ENCODE measurements at regions not wholly inside any gene's neighbourhood (a gene's known extent, or its start where the extent isn't known, plus 50 kb on each side); places are given as distances from the start of the nearest gene placed in this dataset.
"Not testable (repeated sequence)": the region's sequence is repeated elsewhere in the genome, so short reads cannot be mapped to it uniquely, and the experiment has no call there.

GRCh38 chr1:109857702-109858101 lies 52.9 kb upstream of the CSF1 start:
- H3K4me3 Mint-ChIP-seq; H3K36me3 Mint-ChIP-seq; DNase-seq; H3K4me1 Mint-ChIP-seq; H3K9me3 Mint-ChIP-seq; H3K27ac Mint-ChIP-seq; ATAC-seq (replicated peaks): not testable (repeated sequence)
- peaks cover 18 to 33% of the 10 kb centered on the region in 2 donors for H3K27me3 Mint-ChIP-seq

- peaks cover 18 to 33% of the 10 kb centered on the region in 2 donors for H3K27me3 Mint-ChIP-seq
- not testable (repeated sequence) for H3K27ac Mint-ChIP-seq; H3K9me3 Mint-ChIP-seq; H3K4me1 Mint-ChIP-seq; H3K36me3 Mint-ChIP-seq; DNase-seq; ATAC-seq (replicated peaks); H3K4me3 Mint-ChIP-seq
Measured at GRCh38 chr1:109855986-109856385, 54.7 kb upstream of the CSF1 start.

DNA sequence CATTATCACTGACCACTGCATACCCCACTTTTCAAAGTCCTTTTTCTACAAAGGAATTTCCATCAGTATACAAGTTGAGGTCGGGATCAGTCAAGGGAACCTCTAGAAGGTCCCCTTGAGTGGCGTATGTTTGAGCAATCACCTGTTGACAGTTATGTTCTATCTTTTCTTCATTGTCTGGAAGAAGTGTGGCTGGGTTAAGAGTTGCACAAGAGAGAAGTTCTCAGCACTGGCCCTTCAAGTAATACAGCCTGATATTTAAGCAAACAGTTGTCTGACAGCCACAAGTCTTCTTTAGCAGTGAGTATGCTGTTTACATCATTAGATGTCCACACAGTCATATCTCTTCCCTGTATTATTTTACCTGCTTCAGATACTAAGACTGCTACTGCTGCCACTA lies 56.7 kb upstream of the CSF1 start:
- H3K36me3 Mint-ChIP-seq; ATAC-seq (replicated peaks); H3K9me3 Mint-ChIP-seq; H3K27ac Mint-ChIP-seq; H3K4me1 Mint-ChIP-seq; DNase-seq; H3K4me3 Mint-ChIP-seq: not testable (repeated sequence)
- peaks cover 18% of the 10 kb centered on the region in 2 donors for H3K27me3 Mint-ChIP-seq

DNA sequence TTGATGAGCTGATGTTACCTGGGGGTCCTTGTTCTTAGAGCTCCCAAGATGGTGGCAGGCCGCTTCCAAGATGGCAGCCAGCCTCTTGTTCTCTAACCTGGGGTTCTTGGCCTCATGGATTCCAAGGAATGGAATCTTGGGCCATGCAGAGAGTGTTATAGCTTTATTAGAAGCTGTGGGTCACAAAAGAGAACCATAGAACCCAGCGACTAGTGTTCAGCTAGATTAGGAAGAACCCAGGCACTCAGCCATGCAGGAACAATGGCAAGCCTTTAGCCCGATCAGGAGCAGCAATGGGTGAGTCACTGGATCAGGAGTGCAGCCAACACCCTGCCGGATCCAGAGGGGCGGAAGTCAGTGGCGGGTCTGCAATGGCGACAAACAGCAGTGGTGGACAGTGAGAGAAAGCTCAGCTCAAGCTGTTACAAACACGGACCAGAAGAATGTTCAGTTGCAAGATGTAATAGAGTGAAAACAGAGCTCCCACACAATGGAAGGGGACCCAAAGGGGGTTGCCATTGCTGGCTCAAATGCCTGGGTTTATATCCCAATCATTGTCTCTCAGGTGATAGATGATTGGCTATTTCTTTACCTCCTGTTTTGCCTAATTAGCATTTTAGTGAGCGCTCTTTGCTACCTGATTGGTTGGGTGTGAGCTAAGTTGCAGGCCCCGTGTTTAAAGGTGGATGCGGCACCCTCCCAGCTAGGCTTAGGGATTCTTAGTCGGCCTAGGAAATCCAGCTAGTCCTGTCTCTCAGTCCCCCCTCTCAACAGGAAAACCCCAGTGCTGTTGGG lies 58.2 kb upstream of the CSF1 start:
- not testable (repeated sequence) for H3K4me3 Mint-ChIP-seq; ATAC-seq (replicated peaks); H3K9me3 Mint-ChIP-seq; H3K4me1 Mint-ChIP-seq; H3K36me3 Mint-ChIP-seq; H3K27ac Mint-ChIP-seq; DNase-seq
- H3K27me3 Mint-ChIP-seq, result peaks cover 7 to 11% of the 10 kb centered on the region in 2 donors

DNA sequence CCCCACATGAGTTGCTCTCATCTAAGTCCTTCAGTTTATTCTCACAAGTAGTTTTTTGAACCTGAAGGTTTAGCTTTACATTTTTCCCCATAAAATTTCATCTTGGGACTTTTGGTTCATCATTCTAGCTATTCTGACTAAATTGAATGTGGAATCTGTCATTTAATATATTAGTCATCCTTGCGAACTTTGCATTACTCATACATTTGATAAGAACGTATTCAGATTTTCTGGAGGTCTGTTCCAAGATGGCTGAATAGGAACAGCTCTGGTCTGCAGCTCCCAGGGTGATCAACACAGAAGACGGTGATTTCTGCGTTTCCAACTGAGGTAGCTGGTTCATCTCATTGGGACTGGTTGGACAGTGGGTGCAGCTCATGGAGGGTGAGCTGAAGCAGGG lies 59.8 kb upstream of the CSF1 start:
- DNase-seq, result no peak
- ATAC-seq (replicated peaks), result no peak
- no peaks in the 10 kb centered on the region for H3K9me3 Mint-ChIP-seq
- peaks cover 0 to 7% of the 10 kb centered on the region in 2 donors for H3K4me1 Mint-ChIP-seq
- H3K4me3 Mint-ChIP-seq, result no peak overlapping the region
- peaks cover 0 to 5% of the 10 kb centered on the region in 2 donors for H3K27me3 Mint-ChIP-seq
- H3K36me3 Mint-ChIP-seq, result peaks cover 0 to 3% of the 10 kb centered on the region in 2 donors
- H3K27ac Mint-ChIP-seq, result no peak overlapping the region

GRCh38 chr1:109850194-109850593 lies 60.5 kb upstream of the CSF1 start:
- Mint-ChIP-seq H3K4me3 (no peak overlapping the region), H3K27ac (no peak overlapping the region), H3K36me3 (peaks cover 0 to 3% of the 10 kb centered on the region in 2 donors), H3K27me3 (peaks cover 0 to under 1% of the 10 kb centered on the region in 2 donors), H3K4me1 (peaks cover 0 to 7% of the 10 kb centered on the region in 2 donors), H3K9me3 (no peaks in the 10 kb centered on the region)
- no peak for ATAC-seq (replicated peaks)
- no peak for DNase-seq

DNA sequence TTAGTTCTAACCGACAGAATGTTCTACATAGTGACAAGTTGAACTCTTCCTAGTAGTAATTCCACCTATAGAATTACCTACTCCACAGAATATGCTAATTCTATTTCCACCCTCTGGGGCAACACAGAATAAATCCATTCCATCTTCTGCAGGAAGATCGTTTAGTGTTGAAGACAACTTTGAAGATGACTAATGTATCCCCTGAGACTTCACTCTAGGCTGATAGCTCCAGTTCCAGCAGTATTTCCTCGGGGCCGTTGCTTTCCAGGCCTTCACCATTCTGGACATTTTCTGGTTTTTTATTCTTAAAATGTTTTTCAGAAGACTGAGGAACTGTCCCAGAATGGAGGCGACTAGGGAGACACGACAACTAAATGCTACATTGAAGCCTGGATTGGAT lies 61.0 kb upstream of the CSF1 start:
- ATAC-seq (replicated peaks) (no peak), DNase-seq (no peak)
- peaks cover 1 to 7% of the 10 kb centered on the region in 2 donors for H3K4me1 Mint-ChIP-seq
- peaks cover 0 to 3% of the 10 kb centered on the region in 2 donors for H3K36me3 Mint-ChIP-seq
- no peak overlapping the region for H3K27ac Mint-ChIP-seq
- H3K27me3 Mint-ChIP-seq, result no peaks in the 10 kb centered on the region
- no peaks in the 10 kb centered on the region for H3K9me3 Mint-ChIP-seq
- no peak overlapping the region for H3K4me3 Mint-ChIP-seq

- peaks cover 0 to 3% of the 10 kb centered on the region in 2 donors for H3K36me3 Mint-ChIP-seq
- H3K27me3 Mint-ChIP-seq, result no peaks in the 10 kb centered on the region
- no peak for DNase-seq
- H3K4me3 Mint-ChIP-seq, result no peak overlapping the region
- no peak for ATAC-seq (replicated peaks)
- H3K9me3 Mint-ChIP-seq, result peaks cover 0 to 3% of the 10 kb centered on the region in 2 donors
- peak overlapping the region; percentile 76 for H3K27ac Mint-ChIP-seq
- peaks cover 5 to 8% of the 10 kb centered on the region in 2 donors for H3K4me1 Mint-ChIP-seq
Measured at GRCh38 chr1:109847251-109847650, 63.4 kb upstream of the CSF1 start.

GRCh38 chr1:109846846-109847245 lies 63.8 kb upstream of the CSF1 start:
- DNase-seq (no peak), ATAC-seq (replicated peaks) (no peak)
- H3K27me3 Mint-ChIP-seq, result no peaks in the 10 kb centered on the region
- H3K4me3 Mint-ChIP-seq, result no peak overlapping the region
- peaks cover 0 to 3% of the 10 kb centered on the region in 2 donors for H3K36me3 Mint-ChIP-seq
- no peak overlapping the region for H3K27ac Mint-ChIP-seq
- peaks cover 5 to 8% of the 10 kb centered on the region in 2 donors for H3K4me1 Mint-ChIP-seq
- H3K9me3 Mint-ChIP-seq, result peaks cover 0 to 3% of the 10 kb centered on the region in 2 donors

DNA sequence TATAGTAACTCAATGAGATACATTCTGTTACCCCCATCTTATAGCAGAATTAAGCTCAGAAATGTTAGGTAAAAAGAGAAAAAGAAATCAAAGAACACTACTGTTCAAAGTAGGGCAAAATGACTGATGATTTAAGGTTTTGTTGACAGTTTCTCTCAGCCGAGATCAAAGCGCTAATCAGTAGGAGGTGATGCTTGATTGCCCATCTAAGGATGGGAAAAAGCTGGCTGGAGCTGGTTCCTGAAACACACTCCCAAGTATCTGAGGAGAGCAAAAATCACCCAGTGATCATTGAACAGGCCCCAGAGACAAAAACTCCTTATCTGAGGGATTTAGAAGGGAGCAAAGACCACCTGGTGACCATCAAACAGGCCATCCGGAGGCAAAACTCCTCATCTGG lies 64.5 kb upstream of the CSF1 start:
- no peak for DNase-seq
- Mint-ChIP-seq H3K27ac (no peak overlapping the region), H3K4me3 (no peak overlapping the region), H3K9me3 (peaks cover 0 to 3% of the 10 kb centered on the region in 2 donors), H3K27me3 (no peaks in the 10 kb centered on the region), H3K4me1 (peaks cover 5 to 8% of the 10 kb centered on the region in 2 donors), H3K36me3 (peaks cover 0 to 3% of the 10 kb centered on the region in 2 donors)
- no peak for ATAC-seq (replicated peaks)

DNA sequence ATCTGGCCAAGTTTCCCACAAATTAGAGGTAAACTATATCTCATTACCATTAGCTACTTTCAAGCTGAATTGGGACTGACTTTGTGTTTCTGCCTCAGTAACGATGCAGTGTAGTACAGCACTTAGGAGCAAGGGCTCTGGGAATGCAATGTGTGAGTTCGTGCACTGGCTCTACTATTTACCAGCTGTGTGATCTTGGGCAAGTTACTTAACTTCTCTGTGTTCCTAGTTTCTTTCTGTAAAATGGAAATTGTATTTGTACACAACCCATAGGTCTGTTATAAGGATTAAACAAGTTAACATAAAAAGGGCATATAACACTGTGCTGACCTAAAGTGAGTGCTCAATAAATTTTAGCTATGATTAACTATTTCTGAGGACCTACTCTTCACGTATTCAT lies 65.0 kb upstream of the CSF1 start:
- ATAC-seq (replicated peaks) (no peak), DNase-seq (no peak)
- H3K4me1 Mint-ChIP-seq, result peaks cover 5 to 7% of the 10 kb centered on the region in 2 donors
- H3K27ac Mint-ChIP-seq, result no peak overlapping the region
- H3K36me3 Mint-ChIP-seq, result peaks cover under 1 to 3% of the 10 kb centered on the region in 2 donors
- no peak overlapping the region for H3K4me3 Mint-ChIP-seq
- H3K27me3 Mint-ChIP-seq, result peaks cover 2 to 5% of the 10 kb centered on the region in 2 donors
- peaks cover under 1 to 3% of the 10 kb centered on the region in 2 donors for H3K9me3 Mint-ChIP-seq

DNA sequence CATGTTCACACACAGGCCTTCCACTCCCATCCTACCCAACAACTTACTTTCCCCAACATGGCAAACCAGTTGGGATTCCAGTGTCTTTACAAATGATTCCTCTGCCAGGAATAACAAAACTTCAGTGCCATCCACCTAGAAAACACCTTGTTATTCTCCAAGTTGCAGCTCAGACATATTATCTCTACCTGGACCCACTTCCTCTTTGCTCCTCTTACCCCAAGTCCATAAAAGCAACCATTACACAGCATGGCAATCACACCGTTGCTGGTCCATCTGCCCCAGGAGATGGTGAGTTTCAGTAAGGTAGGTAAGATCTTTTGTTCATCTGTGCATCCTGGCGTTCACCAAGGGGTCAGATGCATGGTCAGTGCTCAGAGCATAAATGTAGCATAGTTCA lies 66.0 kb upstream of the CSF1 start:
- ATAC-seq (replicated peaks) (no peak), DNase-seq (no peak)
- Mint-ChIP-seq H3K9me3 (peaks cover 2 to 3% of the 10 kb centered on the region in 2 donors), H3K4me3 (no peak overlapping the region), H3K27ac (no peak overlapping the region), H3K27me3 (peaks cover 4 to 8% of the 10 kb centered on the region in 2 donors), H3K36me3 (peaks cover 2 to 3% of the 10 kb centered on the region in 2 donors), H3K4me1 (peaks cover 5 to 6% of the 10 kb centered on the region in 2 donors)

DNA sequence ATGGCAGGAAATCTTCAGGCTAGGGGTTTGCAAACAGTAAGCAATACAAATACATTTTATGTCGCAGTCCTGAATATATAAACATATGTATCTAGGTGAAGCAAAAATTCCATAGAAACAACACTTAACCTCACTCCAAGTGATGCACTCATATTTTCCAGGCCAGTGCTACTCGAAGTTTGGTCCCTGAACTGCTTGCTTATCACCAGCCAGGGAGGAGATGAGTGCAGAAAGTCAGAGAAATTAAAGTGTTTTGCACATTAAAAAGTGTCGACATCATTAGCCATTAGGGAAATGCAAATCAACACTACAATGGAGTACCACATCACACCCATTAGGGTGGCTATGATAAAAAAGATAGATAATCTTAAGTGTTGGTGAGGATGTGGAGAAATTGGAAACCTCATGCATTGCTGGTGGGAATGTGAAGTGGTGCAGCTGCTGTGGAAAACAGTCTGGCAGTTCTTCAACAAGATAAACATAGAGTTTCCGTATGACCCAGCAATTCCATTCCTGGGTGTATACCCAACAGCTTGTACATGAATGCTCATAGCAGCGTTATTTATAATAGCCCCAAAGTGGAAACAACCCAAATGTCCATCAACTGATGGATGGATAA lies 70.5 kb upstream of the CSF1 start:
- Mint-ChIP-seq H3K27ac (no peak overlapping the region), H3K4me1 (peaks cover 1 to 5% of the 10 kb centered on the region in 2 donors), H3K36me3 (peaks cover 5 to 6% of the 10 kb centered on the region in 2 donors), H3K27me3 (peaks cover 4 to 14% of the 10 kb centered on the region in 2 donors), H3K4me3 (no peak overlapping the region), H3K9me3 (peaks cover 7 to 8% of the 10 kb centered on the region in 2 donors)
- ATAC-seq (replicated peaks), result no peak
- no peak for DNase-seq

- H3K9me3 Mint-ChIP-seq; H3K36me3 Mint-ChIP-seq; H3K27ac Mint-ChIP-seq; DNase-seq; ATAC-seq (replicated peaks); H3K4me3 Mint-ChIP-seq; H3K4me1 Mint-ChIP-seq: not testable (repeated sequence)
- peaks cover 9 to 20% of the 10 kb centered on the region in 2 donors for H3K27me3 Mint-ChIP-seq
Measured at GRCh38 chr1:109839276-109839675, 71.4 kb upstream of the CSF1 start.

GRCh38 chr1:109838838-109839240 lies 71.8 kb upstream of the CSF1 start:
- ATAC-seq (replicated peaks), result no peak
- peaks cover 5 to 7% of the 10 kb centered on the region in 2 donors for H3K9me3 Mint-ChIP-seq
- H3K4me3 Mint-ChIP-seq, result no peak overlapping the region
- H3K27ac Mint-ChIP-seq, result no peak overlapping the region
- no peak for DNase-seq
- H3K4me1 Mint-ChIP-seq, result no peaks in the 10 kb centered on the region
- peaks cover 6 to 8% of the 10 kb centered on the region in 2 donors for H3K36me3 Mint-ChIP-seq
- H3K27me3 Mint-ChIP-seq, result peaks cover 9 to 20% of the 10 kb centered on the region in 2 donors
